A549 (cell line): ENCODE measurements at regions not wholly inside any gene's neighbourhood (a gene's known extent, or its start where the extent isn't known, plus 50 kb on each side); places are given as distances from the start of the nearest gene placed in this dataset.

ENCODE experiments used
- ATAC-seq, 2 experiments: fragments of 200-7000 bp in 1 of 2; fragments of >200 bp in 1 of 2; cut with Nextera tagmentation in 1 of 2; cut with Tn5 transposase in 1 of 2; 3 replicates each; pipeline versions ENCODE4 v1.8.0 to v1.9.1; 2018 to 2020; ENCODE audit warnings: mild to moderate bottlenecking in 1 of 2, moderate library complexity in 1 of 2
- CTCF ChIA-PET: fragments of 300-600 bp; sonication (Branson Sonifier 250); formaldehyde crosslinking; extraction: SDS; loops from one replicate; lab custom pipeline; 2021; ENCODE audit warnings: antibody characterized with exemption, inconsistent platforms; lab: Yijun Ruan, JAX
- POLR2A ChIA-PET: fragments of 350-600 bp; formaldehyde crosslinking; extraction: SDS; loops from one replicate; lab custom pipeline; 2021; ENCODE audit warnings: antibody characterized with exemption, inconsistent platforms; lab: Yijun Ruan, JAX
- DNase-seq, 2 experiments: peaks; one replicate each; pipeline versions ENCODE4 v3.0.0 to v3.0.0-alpha.2; 2011 to 2016; ENCODE audit warnings: low read depth in 1 of 2, low spot score in 1 of 2
- FAIRE-seq: peaks from 2 replicates; lab custom pipeline; 2011; peaks lifted over from hg19 to GRCh38; lab: Jason Lieb, UNC
- H3K27ac ChIP-seq, 2 experiments: fragments of >200 bp; sonication (Bioruptor Twin); formaldehyde crosslinking; 3 replicates each; pipeline ENCODE4 v1.5.1; 2016 to 2017
- H3K4me1 ChIP-seq: fragments of >200 bp; sonication (Bioruptor Twin); formaldehyde crosslinking; 3 replicates; pipeline ENCODE4 v1.6.1; 2016
- H3K4me2 ChIP-seq: fragments of >200 bp; sonication (Bioruptor Twin); formaldehyde crosslinking; 3 replicates; pipeline ENCODE4 v1.6.1; 2016
- H3K4me3 ChIP-seq: fragments of >200 bp; sonication (Bioruptor Twin); formaldehyde crosslinking; 3 replicates; pipeline ENCODE4 v1.5.1; 2016
- H3K9me3 ChIP-seq: fragments of >200 bp; sonication (Bioruptor Twin); formaldehyde crosslinking; 3 replicates; pipeline ENCODE4 v1.6.1; 2016
- CBX2 ChIP-seq: fragments of 200-600 bp; sonication (generic); IDR thresholded peaks from 2 replicates; pipeline ENCODE4 v1.6.1; 2016; ENCODE audit warnings: low read depth, mild to moderate bottlenecking, borderline replicate concordance
- CHD4 ChIP-seq: fragments of 200-600 bp; sonication (generic); IDR thresholded peaks from 2 replicates; pipeline ENCODE4 v1.6.1; 2016; ENCODE audit warnings: antibody characterized with exemption, mild to moderate bottlenecking, borderline replicate concordance
- E2F6 ChIP-seq: IDR thresholded peaks from 2 replicates; pipeline ENCODE4 v1.6.1; 2012; ENCODE audit warnings: low read depth, borderline replicate concordance
- EHF ChIP-seq: fragments of 250-450 bp; sonication (Bioruptor Pico); IDR thresholded peaks from 2 replicates; pipeline ENCODE4 v1.5.0; 2020; ENCODE audit warnings: mild to moderate bottlenecking
- EHMT2 ChIP-seq: fragments of 200-600 bp; sonication (generic); IDR thresholded peaks from 2 replicates; pipeline ENCODE4 v1.6.1; 2016; ENCODE audit warnings: antibody characterized with exemption, low read depth, mild to moderate bottlenecking, moderate library complexity
- ELK1 ChIP-seq: fragments of 150-350 bp; IDR thresholded peaks from 2 replicates; pipeline ENCODE4 v1.6.1; 2014; ENCODE audit warnings: low read depth, mild to moderate bottlenecking, low read length
- ESRRA ChIP-seq: fragments of 150-350 bp; IDR thresholded peaks from 2 replicates; pipeline ENCODE4 v1.6.1; 2014; ENCODE audit warnings: mild to moderate bottlenecking, low read length, borderline replicate concordance
- FOSB ChIP-seq: fragments of 250-450 bp; sonication (Bioruptor Pico); IDR thresholded peaks from 2 replicates; pipeline ENCODE4 v1.5.0; 2020; ENCODE audit warnings: mild to moderate bottlenecking, moderate library complexity
- FOXS1 ChIP-seq: fragments of 250-450 bp; sonication (Bioruptor Pico); IDR thresholded peaks from 2 replicates; pipeline ENCODE4 v1.5.0; 2020; ENCODE audit warnings: mild to moderate bottlenecking, moderate library complexity
- GATA3 ChIP-seq: IDR thresholded peaks from 2 replicates; pipeline ENCODE4 v1.6.1; 2012; ENCODE audit warnings: borderline replicate concordance
- HDAC2 ChIP-seq: fragments of 200-600 bp; sonication (generic); IDR thresholded peaks from 2 replicates; pipeline ENCODE4 v1.6.1; 2016
- HEYL ChIP-seq: fragments of 250-450 bp; sonication (Bioruptor Pico); IDR thresholded peaks from 2 replicates; pipeline ENCODE4 v1.8.0; 2021; ENCODE audit warnings: mild to moderate bottlenecking, moderate library complexity
- HOXB5 ChIP-seq: fragments of 250-450 bp; sonication (Bioruptor Pico); IDR thresholded peaks from 2 replicates; pipeline ENCODE4 v1.5.0; 2020; ENCODE audit warnings: mild to moderate bottlenecking, moderate library complexity
- KDM1A ChIP-seq: fragments of 200-600 bp; sonication (generic); IDR thresholded peaks from 2 replicates; pipeline ENCODE4 v1.6.1; 2016; ENCODE audit warnings: low read depth, mild to moderate bottlenecking
- KDM5A ChIP-seq: fragments of 200-600 bp; sonication (generic); IDR thresholded peaks from 2 replicates; pipeline ENCODE4 v1.6.1; 2016; ENCODE audit warnings: antibody characterized with exemption, mild to moderate bottlenecking
- MAFK ChIP-seq: fragments of 450-650 bp; IDR thresholded peaks from 2 replicates; pipeline ENCODE4 v1.6.1; 2014; ENCODE audit not compliant: partially characterized antibody
- MAX ChIP-seq: IDR thresholded peaks from 2 replicates; pipeline ENCODE4 v1.6.1; 2012
- NFE2L2 ChIP-seq: fragments of 150-350 bp; conservative IDR thresholded peaks from 2 replicates; pipeline ENCODE4 v1.6.1; 2014; ENCODE audit warnings: low read length
- NPAS2 ChIP-seq: fragments of 250-450 bp; sonication (Bioruptor Pico); IDR thresholded peaks from 2 replicates; pipeline ENCODE4 v1.8.0; 2022; ENCODE audit warnings: mild to moderate bottlenecking, moderate library complexity, borderline replicate concordance
- RAD21 ChIP-seq, 2 experiments: fragments of >200 bp in 1 of 2; sonication (Bioruptor Twin) in 1 of 2; formaldehyde crosslinking in 1 of 2; IDR thresholded peaks in 1 of 2; conservative IDR thresholded peaks in 1 of 2; 2 replicates in 1 of 2; 3 replicates in 1 of 2; pipeline ENCODE4 v1.6.1; 2012 to 2018; ENCODE audit warnings: inconsistent platforms in 1 of 2
- RCOR1 ChIP-seq: fragments of 150-350 bp; IDR thresholded peaks from 2 replicates; pipeline ENCODE4 v1.6.1; 2014; ENCODE audit warnings: antibody characterized with exemption, low read length, low read depth
- RNF2 ChIP-seq: fragments of 200-600 bp; sonication (generic); IDR thresholded peaks from 2 replicates; pipeline ENCODE4 v1.6.1; 2016; ENCODE audit warnings: low read depth, mild to moderate bottlenecking, antibody characterized with exemption, moderate library complexity, borderline replicate concordance
- USF2 ChIP-seq: fragments of 450-650 bp; IDR thresholded peaks from 2 replicates; pipeline ENCODE4 v1.6.1; 2014; ENCODE audit warnings: antibody characterized with exemption
- ZC3H11A ChIP-seq: fragments of 450-650 bp; IDR thresholded peaks from 2 replicates; pipeline ENCODE4 v1.6.1; 2014; ENCODE audit warnings: antibody characterized with exemption, mild to moderate bottlenecking
- ZFP36 ChIP-seq: fragments of 450-650 bp; IDR thresholded peaks from 2 replicates; pipeline ENCODE4 v1.6.1; 2014; ENCODE audit warnings: borderline replicate concordance; ENCODE audit not compliant: partially characterized antibody
- ZNF302 ChIP-seq: fragments of 250-450 bp; sonication (Bioruptor Pico); IDR thresholded peaks from 2 replicates; pipeline ENCODE4 v1.9.0; 2021; ENCODE audit warnings: inconsistent platforms, mild to moderate bottlenecking, moderate library complexity
- WGBS: methylation state at CpG from one replicate; pipeline ENCODE4 v1.1.6; 2017; ENCODE audit errors: missing lambda C conversion rate; 5-methylcytosine and 5-hydroxymethylcytosine counted together

GRCh38 chr15:96109820-96110219, 220.7 kb upstream of the NR2F2 start:
- ChIA-PET POLR2A (no interaction called here), CTCF (no interaction called here)
- DNase-seq (no peak), FAIRE-seq (no peak), ATAC-seq (no peak)
- 53% methylated on average over 5 of the region's 5 CpGs for WGBS
- H3K27ac ChIP-seq, result no peak overlapping the region
- no peaks in the 10 kb centered on the region for H3K9me3 ChIP-seq
- no peak overlapping the region for H3K4me3 ChIP-seq
- no peak for TF ChIP-seq GATA3
- no peak for TF ChIP-seq NPAS2
- TF ChIP-seq CHD4, result no peak
- TF ChIP-seq EHF (CRISPR knock-in tag), result no peak
- TF ChIP-seq FOXS1 (CRISPR knock-in tag), result no peak
- TF ChIP-seq RCOR1, result no peak
- no peak for TF ChIP-seq E2F6
- H3K4me1 ChIP-seq, result no peaks in the 10 kb centered on the region
- H3K4me2 ChIP-seq, result no peak overlapping the region

GRCh38 chr15:96112018-96112417, 218.5 kb upstream of the NR2F2 start:
- 73% methylated on average over 2 of the region's 2 CpGs for WGBS
- TF ChIP-seq HOXB5 (CRISPR knock-in tag) (no peak), MAX (no peak), NPAS2 (no peak), EHMT2 (no peak), RAD21 (conservative IDR thresholded peaks at IDR 0.05 in 1 of 2, IDR thresholded peaks at IDR 0.05 in 1 of 2) (no peak)
- Histone ChIP-seq H3K4me1 (no peaks in the 10 kb centered on the region), H3K27ac (no peak overlapping the region), H3K4me3 (no peak overlapping the region), H3K4me2 (no peak overlapping the region), H3K9me3 (no peaks in the 10 kb centered on the region)
- CTCF ChIA-PET, result no interaction called here
- DNase-seq (no peak), FAIRE-seq (no peak), ATAC-seq (no peak)
- POLR2A ChIA-PET, result no interaction called here

- H3K4me3 ChIP-seq, result no peak overlapping the region
- POLR2A ChIA-PET, result no interaction called here
- no peaks in the 10 kb centered on the region for H3K9me3 ChIP-seq
- DNase-seq, result no peak
- CTCF ChIA-PET, result no interaction called here
- H3K4me2 ChIP-seq, result no peak overlapping the region
- no peak for ATAC-seq
- no peaks in the 10 kb centered on the region for H3K4me1 ChIP-seq
- no peak for FAIRE-seq
- TF ChIP-seq USF2 (no peak), NFE2L2 (no peak), CBX2 (no peak), KDM5A (no peak), CHD4 (no peak)
- H3K27ac ChIP-seq, result no peak overlapping the region
- WGBS, result 17% methylated on average over 2 of the region's 2 CpGs
These were observed 214.9 kb upstream of the NR2F2 start for GRCh38 chr15:96115642-96116041.

GRCh38 chr15:96117270-96117669, 213.2 kb upstream of the NR2F2 start:
- Histone ChIP-seq H3K27ac (no peak overlapping the region), H3K9me3 (no peaks in the 10 kb centered on the region), H3K4me3 (no peak overlapping the region), H3K4me2 (no peak overlapping the region), H3K4me1 (no peaks in the 10 kb centered on the region)
- ChIA-PET POLR2A (no interaction called here), CTCF (no interaction called here)
- TF ChIP-seq KDM1A (no peak), RNF2 (no peak)
- DNase-seq, result no peak
- no peak for FAIRE-seq
- ATAC-seq, result no peak
- 72% methylated on average over 4 of the region's 4 CpGs for WGBS

- H3K4me2 ChIP-seq, result no peak overlapping the region
- WGBS, result 87% methylated on average over 12 of the region's 12 CpGs
- H3K4me3 ChIP-seq, result no peak overlapping the region
- no peaks in the 10 kb centered on the region for H3K9me3 ChIP-seq
- FAIRE-seq (no peak), DNase-seq (no peak), ATAC-seq (no peak)
- ChIA-PET CTCF (no interaction called here), POLR2A (no interaction called here)
- no peak overlapping the region for H3K27ac ChIP-seq
- TF ChIP-seq HDAC2 (no peak), FOSB (CRISPR knock-in tag) (no peak), ZC3H11A (no peak), ESRRA (no peak), FOXS1 (CRISPR knock-in tag) (no peak), E2F6 (no peak), ELK1 (no peak), ZFP36 (no peak), GATA3 (no peak), HEYL (CRISPR knock-in tag) (no peak), MAFK (no peak), HOXB5 (CRISPR knock-in tag) (no peak), ZNF302 (no peak), CBX2 (no peak)
- no peaks in the 10 kb centered on the region for H3K4me1 ChIP-seq
These were observed 210.8 kb upstream of the NR2F2 start for GRCh38 chr15:96119734-96120133.
